Muscle of leg (tissue), 3 donors: ENCODE measurements at regions not wholly inside any gene's neighbourhood (a gene's known extent, or its start where the extent isn't known, plus 50 kb on each side); places are given as distances from the start of the nearest gene placed in this dataset.

Experiments
- DNase-seq: peaks from one replicate; pipeline ENCODE4 v3.0.0; 2013
- H3K27ac ChIP-seq: one replicate; pipeline ENCODE4 v1.5.1; 2013; ENCODE audit warnings: mild to moderate bottlenecking, low read length, control low read depth
- H3K27me3 ChIP-seq: one replicate; pipeline ENCODE4 v1.6.1; 2013; ENCODE audit warnings: low read length; ENCODE audit not compliant: control insufficient read depth, insufficient read depth
- H3K36me3 ChIP-seq: one replicate; pipeline ENCODE4 v1.6.1; 2013; ENCODE audit warnings: low read length; ENCODE audit not compliant: control insufficient read depth, insufficient read depth
- H3K4me1 ChIP-seq: one replicate; pipeline ENCODE4 v1.6.1; 2013; ENCODE audit warnings: low read length; ENCODE audit not compliant: control insufficient read depth, insufficient read depth
- H3K4me3 ChIP-seq: one replicate; pipeline ENCODE4 v1.5.1; 2013; ENCODE audit warnings: low read length, control low read depth
- H3K9me3 ChIP-seq: replicated peaks from 2 replicates; pipeline ENCODE4 v1.6.1; 2013; ENCODE audit warnings: low read depth, low read length; ENCODE audit not compliant: control insufficient read depth
- WGBS: methylation state at CpG from one replicate; pipeline ENCODE4 v1.1.5; 2013; ENCODE audit warnings: missing lambda C conversion rate; ENCODE audit not compliant: insufficient coverage; 5-methylcytosine and 5-hydroxymethylcytosine counted together

DNA sequence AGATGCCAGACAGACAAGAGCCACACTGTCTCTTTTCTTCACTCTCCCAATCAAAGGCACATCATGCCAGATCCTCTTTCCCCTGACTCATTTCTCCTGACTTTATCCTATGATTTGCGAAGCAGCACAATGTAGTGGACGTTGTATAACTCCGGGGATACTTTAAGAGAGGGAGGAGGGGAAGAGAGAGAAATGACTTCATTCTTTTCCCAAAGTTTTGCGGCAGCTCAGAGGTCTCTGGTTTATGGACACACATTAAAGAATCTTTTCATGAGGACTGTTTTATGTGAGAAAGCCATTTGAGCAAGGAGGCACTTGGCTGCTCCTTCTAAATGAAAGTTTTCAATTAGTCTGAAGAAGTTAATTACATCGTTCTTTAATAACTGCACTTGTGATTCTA is 75.1 kb upstream of the MC3R start:
- 26% methylated on average over 3 of the region's 5 CpGs for WGBS

DNA sequence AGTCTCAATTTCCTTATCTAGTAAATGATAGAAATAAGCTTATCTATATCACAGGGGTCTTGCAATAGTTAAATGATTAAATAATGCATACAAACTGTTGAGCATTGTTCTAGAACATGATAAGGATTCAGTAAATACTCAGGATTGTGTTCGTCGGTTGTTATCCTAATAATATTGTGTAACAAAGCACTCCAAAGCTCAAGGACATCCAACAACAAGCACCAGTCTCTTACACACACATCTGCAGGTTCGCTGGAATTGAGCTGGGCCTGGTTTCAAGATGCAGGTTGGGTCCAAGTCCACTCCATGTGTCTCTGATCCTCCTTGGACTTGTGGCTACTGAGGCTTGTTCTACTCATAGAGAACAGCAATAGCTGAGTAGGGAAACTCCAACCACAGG is 74.1 kb upstream of the MC3R start:
- Histone ChIP-seq H3K4me3 (no peak overlapping the region), H3K4me1 (no peaks in the 10 kb centered on the region), H3K9me3 (no peaks in the 10 kb centered on the region), H3K36me3 (no peaks in the 10 kb centered on the region), H3K27ac (no peak overlapping the region), H3K27me3 (peaks cover 2% of the 10 kb centered on the region)
- no peak for DNase-seq
- WGBS, result 40% methylated on average over 1 of the region's 3 CpGs

More for the DNA sequence above, 75.1 kb upstream of the MC3R start:
- Histone ChIP-seq H3K36me3 (no peaks in the 10 kb centered on the region), H3K27me3 (no peaks in the 10 kb centered on the region), H3K9me3 (no peaks in the 10 kb centered on the region), H3K4me3 (no peak overlapping the region), H3K4me1 (no peaks in the 10 kb centered on the region), H3K27ac (no peak overlapping the region)
- no peak for DNase-seq

DNA sequence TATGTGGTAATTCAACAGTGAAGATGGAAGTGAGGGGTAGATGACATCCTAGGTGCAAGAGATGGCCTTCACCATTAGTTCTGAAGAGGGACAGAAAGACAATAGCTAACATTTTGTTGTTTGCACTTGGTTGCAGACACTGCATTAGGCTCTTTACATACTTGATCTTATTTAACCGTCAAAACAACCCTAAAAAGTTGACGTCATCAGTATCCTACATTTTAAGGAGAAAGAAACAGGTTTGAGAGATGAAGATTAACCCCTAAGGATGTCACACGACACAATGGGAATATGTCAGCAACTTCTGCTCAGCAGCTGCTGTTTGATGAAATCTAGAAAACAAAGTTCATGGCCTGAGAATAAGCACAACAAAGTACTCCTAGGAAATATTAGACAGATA is 72.6 kb upstream of the MC3R start:
- peaks cover 2% of the 10 kb centered on the region for H3K27me3 ChIP-seq
- WGBS, result no CpG with 5 or more reads among the region's 3 CpGs
- no peak for DNase-seq

DNA sequence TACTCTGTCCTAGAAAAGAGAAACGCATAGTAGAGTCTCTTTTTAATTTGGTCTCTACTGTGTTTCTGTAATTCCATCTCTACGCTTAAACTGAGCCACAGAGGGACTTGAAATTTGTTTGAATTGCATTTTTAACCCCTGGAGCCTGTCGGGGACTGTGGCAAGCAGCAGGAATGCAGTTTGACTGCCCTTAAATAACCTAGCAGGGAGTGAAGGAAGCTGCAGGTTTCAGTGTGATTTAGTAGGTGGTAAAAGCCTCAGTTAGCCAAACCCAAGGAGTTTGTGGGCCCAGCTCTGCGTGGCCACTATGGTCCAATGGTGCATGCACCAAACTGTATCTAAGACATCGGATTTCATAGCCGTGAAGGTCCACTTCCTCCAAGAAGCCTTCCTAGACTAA is 70.3 kb upstream of the MC3R start:
- Histone ChIP-seq H3K36me3 (no peaks in the 10 kb centered on the region), H3K4me1 (no peaks in the 10 kb centered on the region)
- 42% methylated on average over 5 of the region's 6 CpGs for WGBS

More for the DNA sequence above, 72.6 kb upstream of the MC3R start:
- no peak overlapping the region for H3K4me3 ChIP-seq
- H3K4me1 ChIP-seq, result no peaks in the 10 kb centered on the region
- no peaks in the 10 kb centered on the region for H3K36me3 ChIP-seq
- H3K27ac ChIP-seq, result no peak overlapping the region
- H3K9me3 ChIP-seq, result no peaks in the 10 kb centered on the region

DNA sequence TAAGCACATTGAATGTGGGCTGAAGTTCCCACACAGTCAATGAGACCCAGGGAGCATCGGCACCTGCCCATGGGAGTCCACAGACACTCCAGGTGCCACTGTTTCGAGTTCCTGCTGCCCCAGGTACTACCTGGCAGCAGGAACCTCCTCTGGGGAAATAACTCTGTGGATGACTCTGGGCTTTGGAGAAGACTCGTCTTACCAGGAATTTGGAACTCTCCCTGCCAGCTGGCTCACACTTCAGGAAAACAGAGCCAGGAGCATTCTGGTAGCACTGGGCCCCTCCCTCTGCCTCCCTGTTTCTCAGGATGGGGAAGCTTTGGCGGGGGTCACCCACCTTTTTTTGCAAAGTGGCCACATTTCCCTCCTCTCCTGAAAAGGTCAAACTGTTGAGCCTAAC is 69.5 kb upstream of the MC3R start:
- no peaks in the 10 kb centered on the region for H3K4me1 ChIP-seq
- H3K27ac ChIP-seq, result no peak overlapping the region
- WGBS, result 63% methylated on average over 2 of the region's 4 CpGs
- no peaks in the 10 kb centered on the region for H3K36me3 ChIP-seq
- DNase-seq, result no peak
- peaks cover 2% of the 10 kb centered on the region for H3K27me3 ChIP-seq
- no peak overlapping the region for H3K4me3 ChIP-seq
- no peaks in the 10 kb centered on the region for H3K9me3 ChIP-seq

More for the DNA sequence above, 70.3 kb upstream of the MC3R start:
- DNase-seq, result no peak
- Histone ChIP-seq H3K9me3 (no peaks in the 10 kb centered on the region), H3K4me3 (no peak overlapping the region), H3K27me3 (peaks cover 2% of the 10 kb centered on the region), H3K27ac (no peak overlapping the region)

DNA sequence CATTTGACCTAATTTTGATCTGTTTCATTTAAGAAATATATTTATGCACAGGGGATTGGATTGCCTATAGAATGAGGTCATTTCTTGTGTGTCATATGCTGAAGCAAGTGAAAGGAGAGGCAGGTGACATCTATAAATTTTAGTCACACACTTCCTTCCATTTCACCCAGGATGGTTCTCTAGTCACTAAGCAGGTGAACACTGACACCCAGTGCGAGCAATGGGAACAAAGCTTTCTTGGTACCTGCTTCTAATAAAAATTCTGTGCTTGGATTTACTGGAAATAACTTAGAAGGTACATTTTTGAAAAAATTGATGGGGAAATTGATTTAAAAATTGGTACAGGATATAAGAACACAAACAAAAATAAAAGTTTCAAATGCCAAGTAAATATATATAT is 66.9 kb upstream of the MC3R start:
- WGBS, result 100% methylated on average over 1 of the region's 1 CpG
- peak; percentile 13 for DNase-seq
- no peaks in the 10 kb centered on the region for H3K9me3 ChIP-seq
- H3K4me3 ChIP-seq, result no peak overlapping the region
- no peaks in the 10 kb centered on the region for H3K36me3 ChIP-seq
- peaks cover 2% of the 10 kb centered on the region for H3K27me3 ChIP-seq
- H3K27ac ChIP-seq, result no peak overlapping the region
- no peaks in the 10 kb centered on the region for H3K4me1 ChIP-seq

DNA sequence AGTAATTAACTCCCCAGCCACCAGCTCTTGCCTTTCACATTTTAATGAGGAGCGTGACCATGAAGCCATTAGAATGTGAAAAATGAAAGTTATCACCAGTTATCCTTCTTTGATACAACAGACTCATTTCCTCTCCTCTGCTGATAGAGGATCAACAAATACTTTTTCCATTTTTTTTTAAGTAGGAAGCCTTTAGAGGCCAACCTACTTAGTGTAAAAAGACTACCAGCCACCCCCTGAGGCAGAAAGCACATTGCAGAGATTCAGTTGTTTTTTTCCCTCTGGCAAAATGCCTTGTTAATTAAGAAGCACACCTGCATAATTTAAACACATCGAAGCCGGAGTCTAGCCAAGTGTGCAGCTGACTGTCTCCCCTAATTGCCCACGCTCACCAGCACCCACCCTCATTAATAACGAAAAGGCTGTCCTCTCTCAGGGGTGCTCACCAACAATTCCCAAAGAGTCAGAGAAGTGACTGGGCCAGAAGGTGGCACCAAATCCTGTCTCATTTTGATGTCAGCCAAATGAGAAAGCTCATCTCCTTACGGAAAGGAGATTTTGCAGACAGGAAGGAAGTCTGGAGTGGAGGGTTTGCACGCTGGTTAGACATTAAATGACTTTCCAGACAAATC is 60.9 kb upstream of the MC3R start:
- peak; percentile 49 for DNase-seq
- Histone ChIP-seq H3K4me1 (no peaks in the 10 kb centered on the region), H3K27ac (no peak overlapping the region), H3K4me3 (no peak overlapping the region), H3K36me3 (no peaks in the 10 kb centered on the region), H3K9me3 (no peaks in the 10 kb centered on the region), H3K27me3 (no peaks in the 10 kb centered on the region)
- 20% methylated on average over 3 of the region's 7 CpGs for WGBS

DNA sequence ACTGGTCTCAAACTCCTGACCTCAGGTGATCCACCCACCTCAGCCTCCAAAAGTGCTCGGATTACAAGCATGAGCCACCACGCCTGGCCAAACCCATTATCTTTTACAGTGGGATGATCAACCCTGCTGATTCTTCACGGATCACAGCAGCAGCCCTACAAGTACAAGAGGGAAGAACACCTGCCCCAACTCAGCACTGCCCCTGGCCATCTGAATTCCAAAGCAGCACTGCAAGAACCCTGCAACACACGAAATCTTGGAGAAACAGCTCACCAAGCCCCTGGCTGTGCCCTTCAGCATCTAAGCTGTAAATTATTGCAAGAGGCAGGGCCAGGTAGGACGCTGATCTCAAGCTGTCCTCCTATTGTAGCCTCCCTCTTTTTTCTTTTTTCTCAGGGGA is 54.5 kb upstream of the MC3R start:
- Histone ChIP-seq H3K27me3 (no peaks in the 10 kb centered on the region), H3K9me3 (no peaks in the 10 kb centered on the region), H3K36me3 (no peaks in the 10 kb centered on the region), H3K4me3 (no peak overlapping the region), H3K27ac (no peak overlapping the region), H3K4me1 (no peaks in the 10 kb centered on the region)
- DNase-seq, result no peak
- 56% methylated on average over 5 of the region's 5 CpGs for WGBS

DNA sequence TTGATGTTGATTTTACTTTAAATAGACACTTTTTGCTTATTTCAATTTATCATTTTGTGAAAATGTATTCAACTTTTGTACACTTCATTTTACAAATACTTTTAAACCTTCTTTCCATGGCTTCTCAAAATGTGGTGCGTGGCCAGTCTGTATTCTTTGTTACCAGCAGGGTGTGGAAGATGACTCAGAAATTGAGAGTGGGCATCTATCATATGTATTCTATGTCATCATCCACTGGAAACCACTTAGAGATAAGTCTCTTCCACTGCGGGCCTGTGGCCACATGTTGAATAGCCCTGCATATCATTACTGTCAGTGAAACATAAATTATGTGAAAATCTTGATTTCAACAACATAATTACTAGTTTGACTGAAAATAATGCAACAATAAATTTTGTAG is 52.6 kb upstream of the MC3R start:
- no CpG with 5 or more reads among the region's 2 CpGs for WGBS
- H3K27ac ChIP-seq, result no peak overlapping the region
- no peak overlapping the region for H3K4me3 ChIP-seq
- H3K9me3 ChIP-seq, result peaks cover 14% of the 10 kb centered on the region
- no peak for DNase-seq
- H3K36me3 ChIP-seq, result no peaks in the 10 kb centered on the region
- H3K4me1 ChIP-seq, result no peaks in the 10 kb centered on the region
- no peaks in the 10 kb centered on the region for H3K27me3 ChIP-seq
